NT2/D1 (cell line): ENCODE measurements at regions not wholly inside any gene's neighbourhood (a gene's known extent, or its start where the extent isn't known, plus 50 kb on each side); places are given as distances from the start of the nearest gene placed in this dataset.

Experiments used
- DNase-seq: peaks from one replicate; pipeline ENCODE4 v3.0.0-alpha.2; 2011; ENCODE audit warnings: low read depth, low spot score
- H3K27me3 ChIP-seq: 2 replicates; pipeline ENCODE4 v1.6.0; 2011; ENCODE audit warnings: mild to moderate bottlenecking; ENCODE audit not compliant: insufficient read length, insufficient read depth
- H3K36me3 ChIP-seq: 2 replicates; pipeline ENCODE4 v1.6.1; 2011; ENCODE audit warnings: mild to moderate bottlenecking, low read length, mixed read lengths; ENCODE audit not compliant: insufficient read depth, insufficient read length
- H3K4me1 ChIP-seq: 2 replicates; pipeline ENCODE4 v1.5.1; 2011; ENCODE audit not compliant: insufficient read depth, insufficient read length
- H3K4me3 ChIP-seq: 2 replicates; pipeline ENCODE4 v1.5.1; 2011; ENCODE audit warnings: low read depth; ENCODE audit not compliant: insufficient read length
- H3K9ac ChIP-seq: 2 replicates; pipeline ENCODE4 v1.6.0; 2011; ENCODE audit warnings: low read depth; ENCODE audit not compliant: insufficient read length
- H3K9me3 ChIP-seq: 2 replicates; pipeline ENCODE4 v1.5.1; 2011; ENCODE audit warnings: mild to moderate bottlenecking, low read length; ENCODE audit not compliant: insufficient read depth
- SUZ12 ChIP-seq: IDR thresholded peaks from 2 replicates; pipeline ENCODE4 v1.6.1; 2011; ENCODE audit not compliant: insufficient read length, insufficient read depth; ENCODE audit errors: extremely low read depth
- YY1 ChIP-seq: IDR thresholded peaks from 2 replicates; pipeline ENCODE4 v1.6.1; 2011; ENCODE audit not compliant: insufficient read length, insufficient read depth
- ZNF274 ChIP-seq: IDR thresholded peaks from 2 replicates; pipeline ENCODE4 v1.6.1; 2011; ENCODE audit warnings: mild to moderate bottlenecking, low read depth, low read length

DNA sequence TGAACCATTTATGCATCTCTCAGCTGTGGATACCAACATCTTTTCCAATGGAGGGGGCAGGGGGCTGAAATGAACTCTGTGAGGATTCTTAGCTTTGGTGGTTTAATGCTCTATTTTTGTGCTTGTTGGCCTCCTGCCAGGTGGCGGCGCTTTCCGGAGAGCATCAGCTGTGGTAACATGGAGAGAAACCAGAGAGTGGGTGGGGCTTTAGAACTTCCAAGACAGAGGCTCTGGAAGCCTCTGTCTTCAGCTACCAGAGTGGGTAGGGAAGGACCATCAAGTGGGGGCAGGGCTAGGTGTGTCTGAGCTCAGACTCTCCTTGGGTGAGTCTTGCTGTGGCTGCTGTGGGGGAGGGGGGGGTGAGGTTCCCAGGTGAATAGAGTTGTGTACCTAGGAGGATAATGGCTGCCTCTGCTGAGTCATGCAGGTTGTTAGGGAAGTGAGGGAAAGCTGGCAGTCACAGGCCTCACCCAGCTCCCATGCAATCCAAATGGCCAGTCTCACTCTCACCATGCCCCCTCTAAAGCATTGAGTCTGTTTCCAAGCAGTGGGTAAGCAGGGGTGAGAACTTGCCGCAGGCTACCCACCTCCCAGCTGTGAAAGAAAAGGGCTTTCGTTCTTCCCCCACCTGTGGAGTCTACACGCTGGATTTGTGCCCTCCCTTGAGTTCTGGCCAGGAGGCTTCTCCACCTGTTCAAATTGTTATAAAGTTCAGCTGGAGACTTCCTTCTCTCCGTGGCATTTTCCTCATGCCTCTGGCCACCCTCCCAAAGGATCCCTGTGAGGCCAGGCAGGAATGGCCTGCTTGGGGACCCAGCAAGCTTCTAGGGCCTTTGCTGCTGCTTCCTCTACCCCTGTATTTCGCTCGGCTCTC is 527.0 kb downstream of the NEBL start:
- H3K9ac ChIP-seq: peak overlapping the region; percentile 59
- TF ChIP-seq YY1: no peak
- TF ChIP-seq SUZ12: no peak
- no peak for TF ChIP-seq ZNF274
- no peaks in the 10 kb centered on the region for H3K4me1 ChIP-seq
- no peaks in the 10 kb centered on the region for H3K36me3 ChIP-seq
- peak overlapping the region; percentile 36 for H3K4me3 ChIP-seq
- no peaks in the 10 kb centered on the region for H3K27me3 ChIP-seq
- DNase-seq: peak; percentile 51
- H3K9me3 ChIP-seq: peaks cover 19% of the 10 kb centered on the region; the same call in 1 of the 2 replicates

DNA sequence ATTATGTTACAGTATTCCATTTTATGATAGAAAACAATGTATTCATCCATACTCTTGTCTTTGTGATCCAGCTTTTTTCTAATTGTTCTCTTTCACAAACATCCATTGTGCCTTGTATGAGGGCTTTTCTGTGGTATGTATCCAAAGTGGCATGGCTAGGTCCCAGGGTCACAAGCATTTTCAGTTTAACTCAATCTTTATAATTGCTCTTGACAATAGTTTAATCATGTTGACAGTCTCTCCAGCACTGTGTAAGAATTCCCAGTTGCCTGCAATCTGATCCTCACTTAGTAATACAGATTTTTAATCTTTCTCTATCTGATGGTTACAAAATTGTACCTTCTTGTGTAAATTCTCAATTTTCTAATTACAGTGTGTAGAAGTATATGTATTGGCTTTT is 533.4 kb downstream of the NEBL start:
- Histone ChIP-seq H3K27me3 (no peaks in the 10 kb centered on the region), H3K9ac (no peak overlapping the region), H3K9me3 (peaks cover 6% of the 10 kb centered on the region; the same call in 1 of the 2 replicates), H3K4me3 (no peak overlapping the region), H3K4me1 (no peaks in the 10 kb centered on the region), H3K36me3 (no peaks in the 10 kb centered on the region)
- no peak for DNase-seq
- no peak for TF ChIP-seq ZNF274
- TF ChIP-seq SUZ12: no peak
- no peak for TF ChIP-seq YY1

GRCh38 chr10:20355915-20356314 is 539.7 kb downstream of the PLXDC2 start:
- peaks cover 6% of the 10 kb centered on the region; the same call in 1 of the 2 replicates for H3K9me3 ChIP-seq
- no peak overlapping the region for H3K4me3 ChIP-seq
- H3K36me3 ChIP-seq: no peaks in the 10 kb centered on the region
- H3K27me3 ChIP-seq: no peaks in the 10 kb centered on the region
- DNase-seq: no peak
- no peaks in the 10 kb centered on the region for H3K4me1 ChIP-seq
- no peak overlapping the region for H3K9ac ChIP-seq
- no peak for TF ChIP-seq ZNF274

- DNase-seq: no peak
Observed at GRCh38 chr10:20355011-20355410, 538.8 kb downstream of the PLXDC2 start.

DNA sequence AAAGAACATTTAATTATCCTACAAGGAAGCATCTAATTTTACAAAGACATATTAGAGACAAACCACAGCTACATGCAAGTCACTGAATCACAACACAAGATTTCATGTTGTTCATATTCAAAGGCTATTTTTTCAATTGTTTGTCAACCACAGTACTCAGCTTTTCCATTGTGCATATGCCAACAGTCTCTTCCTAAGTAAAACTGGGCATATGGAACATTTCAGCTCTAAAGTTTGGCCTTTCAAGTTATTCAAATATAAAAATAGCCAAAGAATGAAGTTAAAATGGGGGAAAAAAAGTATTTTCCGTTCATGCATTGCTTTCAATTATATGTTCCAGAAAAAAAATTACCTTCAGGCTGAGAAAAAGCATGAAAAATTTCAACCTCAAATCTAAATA is 537.9 kb downstream of the PLXDC2 start:
- peaks cover 6% of the 10 kb centered on the region; the same call in 1 of the 2 replicates for H3K9me3 ChIP-seq
- H3K4me3 ChIP-seq: no peak overlapping the region
- no peak for TF ChIP-seq SUZ12
- no peak for TF ChIP-seq YY1
- H3K36me3 ChIP-seq: no peaks in the 10 kb centered on the region
- H3K27me3 ChIP-seq: no peaks in the 10 kb centered on the region
- H3K9ac ChIP-seq: no peak overlapping the region
- no peak for DNase-seq
- no peaks in the 10 kb centered on the region for H3K4me1 ChIP-seq

More at GRCh38 chr10:20355011-20355410, 538.8 kb downstream of the PLXDC2 start:
- Histone ChIP-seq H3K4me1 (no peaks in the 10 kb centered on the region), H3K9me3 (peaks cover 6% of the 10 kb centered on the region; the same call in 1 of the 2 replicates), H3K27me3 (no peaks in the 10 kb centered on the region), H3K9ac (no peak overlapping the region), H3K4me3 (no peak overlapping the region), H3K36me3 (no peaks in the 10 kb centered on the region)
- TF ChIP-seq SUZ12 (no peak), ZNF274 (no peak), YY1 (no peak)

GRCh38 chr10:20350509-20350908 is 534.3 kb downstream of the PLXDC2 start:
- H3K36me3 ChIP-seq: no peaks in the 10 kb centered on the region
- no peaks in the 10 kb centered on the region for H3K4me1 ChIP-seq
- peaks cover 6% of the 10 kb centered on the region; the same call in 1 of the 2 replicates for H3K9me3 ChIP-seq
- no peak for DNase-seq
- H3K9ac ChIP-seq: no peak overlapping the region
- H3K4me3 ChIP-seq: no peak overlapping the region
- TF ChIP-seq YY1: no peak
- TF ChIP-seq ZNF274: no peak
- no peak for TF ChIP-seq SUZ12
- no peaks in the 10 kb centered on the region for H3K27me3 ChIP-seq

DNA sequence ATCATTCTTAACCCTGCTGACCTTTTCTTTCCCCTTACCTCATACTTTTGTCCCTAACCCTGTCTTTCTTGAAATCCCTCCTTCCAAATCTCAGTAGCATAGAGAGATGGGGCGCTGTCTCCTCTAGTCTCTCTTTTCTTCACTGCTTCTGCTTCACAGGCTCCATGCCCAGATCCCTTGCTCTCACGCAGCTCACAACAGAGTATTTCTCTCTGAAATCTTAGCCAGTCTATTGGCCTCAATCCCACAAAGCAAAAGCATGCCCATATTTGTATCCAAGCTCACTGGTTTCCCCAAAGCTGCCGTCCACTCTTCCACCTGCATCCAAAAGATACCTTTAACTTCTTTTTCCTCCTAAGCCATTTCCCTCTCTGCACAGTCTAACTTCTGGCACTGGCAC is 526.8 kb downstream of the PLXDC2 start:
- no peak for DNase-seq
- H3K9me3 ChIP-seq: peaks cover 16% of the 10 kb centered on the region
- no peak for TF ChIP-seq SUZ12
- H3K4me3 ChIP-seq: no peak overlapping the region
- no peaks in the 10 kb centered on the region for H3K4me1 ChIP-seq
- no peaks in the 10 kb centered on the region for H3K27me3 ChIP-seq
- no peak overlapping the region for H3K9ac ChIP-seq
- no peaks in the 10 kb centered on the region for H3K36me3 ChIP-seq
